Spleen (tissue), 11 donors: ENCODE measurements at regions not wholly inside any gene's neighbourhood (a gene's known extent, or its start where the extent isn't known, plus 50 kb on each side); places are given as distances from the start of the nearest gene placed in this dataset.
A peak's percentile ranks its signal among the peaks of the same experiment; 100 is the strongest.

ENCODE experiments used
- DNase-seq: peaks from one replicate; pipeline ENCODE4 v3.0.0-alpha.2; 2020
- H3K27ac ChIP-seq, 8 donors: fragments of 200-600 bp; sonication (generic) in 7 of 8; 1 replicate in 4 of 8; 2 replicates in 4 of 8; pipeline versions ENCODE4 v1.5.0 to v1.8.0; 2016 to 2021; ENCODE audit warnings: inconsistent platforms in 4 of 8, mild to moderate bottlenecking in 4 of 8, moderate library complexity in 1 of 8
- H3K27me3 ChIP-seq, 7 donors: fragments of 200-600 bp; sonication (generic) in 6 of 7; replicated peaks in 1 of 7; 1 replicate in 4 of 7; 2 replicates in 3 of 7; pipeline versions ENCODE4 v1.5.0 to v1.8.0; 2016 to 2021; ENCODE audit warnings: inconsistent platforms in 3 of 7, mild to moderate bottlenecking in 1 of 7
- H3K36me3 ChIP-seq, 6 donors: fragments of 200-600 bp; sonication (generic) in 5 of 6; 1 replicate in 4 of 6; 2 replicates in 2 of 6; pipeline versions ENCODE4 v1.5.0 to v1.8.0; 2016 to 2021; ENCODE audit warnings: inconsistent platforms in 2 of 6
- H3K4me1 ChIP-seq, 6 donors: fragments of 200-600 bp; sonication (generic) in 5 of 6; 1 replicate in 3 of 6; 2 replicates in 3 of 6; pipeline versions ENCODE4 v1.5.0 to v1.8.0; 2016 to 2021; ENCODE audit warnings: inconsistent platforms in 3 of 6
- H3K4me3 ChIP-seq, 8 donors: fragments of 200-600 bp; sonication (generic) in 7 of 8; 1 replicate in 4 of 8; 2 replicates in 4 of 8; pipeline versions ENCODE4 v1.5.0 to v1.8.0; 2016 to 2021; ENCODE audit warnings: inconsistent platforms in 4 of 8, mild to moderate bottlenecking in 4 of 8, moderate library complexity in 2 of 8
- H3K9me3 ChIP-seq, 8 donors: fragments of 200-600 bp; sonication (generic) in 7 of 8; 1 replicate in 4 of 8; 2 replicates in 4 of 8; pipeline versions ENCODE4 v1.5.0 to v1.8.0; 2016 to 2021; ENCODE audit warnings: inconsistent platforms in 4 of 8
- CTCF ChIP-seq, 11 experiments: fragments of 200-600 bp in 7 of 11; fragments of 450-650 bp in 4 of 11; sonication (generic) in 4 of 11; IDR thresholded peaks in 8 of 11; conservative IDR thresholded peaks in 3 of 11; 1 replicate in 7 of 11; 2 replicates in 4 of 11; pipeline versions ENCODE4 v1.4.0 to v1.8.0; 2016 to 2021; ENCODE audit warnings: antibody characterized with exemption in 11 of 11, inconsistent platforms in 4 of 11, mild to moderate bottlenecking in 1 of 11
- POLR2A ChIP-seq, 3 donors: fragments of 450-650 bp; IDR thresholded peaks; one replicate each; pipeline ENCODE4 v1.5.1; 2017; ENCODE audit warnings: antibody characterized with exemption in 3 of 3, mild to moderate bottlenecking in 1 of 3
- POLR2AphosphoS5 ChIP-seq, 3 donors: sonication (generic); formaldehyde crosslinking; IDR thresholded peaks; one replicate each; pipeline ENCODE4 v1.5.1; 2017; ENCODE audit warnings: antibody characterized with exemption in 3 of 3
- WGBS, 5 donors: extraction: QIAGEN DNeasy Blood & Tissue Kit in 3 of 5; methylation state at CpG; one replicate each; pipeline versions ENCODE4 v1.1.5 to v1.1.7; 2013 to 2018; 5-methylcytosine and 5-hydroxymethylcytosine counted together
- intact Hi-C: fragments of 100-400 bp; cut with DNase I; formaldehyde crosslinking; loops from one replicate; pipeline ENCODE4 v1.15.0; 2023; ENCODE audit warnings: low total_unique reads
- donor health status: healthy with polysubstance abuse.
- donor health status: DM: no; HTN: no; CAD: no; lungs with moderate emphysema.
- donor health status: DM: no; HTN: no; CAD: no.
- donor health status: Bipolar disorder and iron deficiency.
- donor health status: healthy.
- donor health status: DM: no; HTN: no; CAD: no.
- donor health status: DM: yes; HTN: yes; CAD: no.

GRCh38 chr14:104280085-104280901, 141.9 kb downstream of the KIF26A start:
- peak; percentile 65 for DNase-seq
- TF ChIP-seq POLR2AphosphoS5 (IDR thresholded peaks at IDR 0.05): no peak
- no peak for TF ChIP-seq CTCF (IDR thresholded peaks at IDR 0.05 in 8 of 11, conservative IDR thresholded peaks at IDR 0.05 in 3 of 11)
- TF ChIP-seq POLR2A (IDR thresholded peaks at IDR 0.05): no peak

GRCh38 chr14:104280902-104281767, 142.7 kb downstream of the KIF26A start:
- peaks cover 0 to 13% (median 0%) of the 10 kb centered on the region in 7 donors for H3K27me3 ChIP-seq
- no peak overlapping the region for H3K27ac ChIP-seq
- 81 to 86% (median 82%) methylated on average over 23 to 24 of the region's 24 CpGs for WGBS, 5 donors
- intact Hi-C loops: no loop called here
- no peaks in the 10 kb centered on the region for H3K36me3 ChIP-seq
- H3K4me3 ChIP-seq: no peak overlapping the region
- no peaks in the 10 kb centered on the region for H3K9me3 ChIP-seq
- peak; percentile 63 for DNase-seq
- TF ChIP-seq CTCF (IDR thresholded peaks at IDR 0.05 in 8 of 11, conservative IDR thresholded peaks at IDR 0.05 in 3 of 11): no peak
- TF ChIP-seq POLR2AphosphoS5 (IDR thresholded peaks at IDR 0.05): no peak
- TF ChIP-seq POLR2A (IDR thresholded peaks at IDR 0.05): no peak
- H3K4me1 ChIP-seq: no peaks in the 10 kb centered on the region

More at GRCh38 chr14:104280085-104280901, 141.9 kb downstream of the KIF26A start:
- WGBS, 5 donors: 87 to 94% (median 91%) methylated on average over 28 to 32 of the region's 32 CpGs
- H3K27ac ChIP-seq: no peak overlapping the region
- no peaks in the 10 kb centered on the region for H3K4me1 ChIP-seq
- peaks cover 0 to 13% (median 0%) of the 10 kb centered on the region in 7 donors for H3K27me3 ChIP-seq
- H3K9me3 ChIP-seq: no peaks in the 10 kb centered on the region
- no peak overlapping the region for H3K4me3 ChIP-seq
- H3K36me3 ChIP-seq: no peaks in the 10 kb centered on the region
- intact Hi-C loops: no loop called here

DNA sequence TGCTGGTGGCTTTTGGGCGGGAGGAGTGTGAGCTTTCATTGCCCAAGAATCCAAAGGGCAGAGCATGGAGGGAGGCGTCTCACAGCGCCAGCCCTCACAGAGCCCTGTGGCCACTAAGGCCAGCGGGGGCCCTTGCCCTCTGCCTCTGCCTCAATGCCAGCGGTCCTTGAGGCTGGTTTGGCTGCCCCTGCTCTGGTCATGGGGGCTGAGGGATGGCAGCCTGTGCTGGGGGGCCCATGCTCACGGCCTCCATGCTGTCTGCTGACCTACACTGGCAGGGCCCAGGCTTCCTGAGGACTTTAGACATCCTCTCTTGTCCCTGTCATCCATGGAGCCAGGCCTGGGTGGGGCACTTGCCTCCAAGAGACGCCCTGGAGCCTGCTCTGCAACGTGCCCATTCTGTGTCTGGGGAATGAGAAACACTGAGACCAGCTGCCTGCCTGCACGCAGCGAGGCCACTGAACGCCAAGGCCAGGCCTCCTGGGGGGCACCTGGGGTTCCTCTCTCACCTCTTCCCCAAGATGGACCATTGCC, 143.4 kb downstream of the KIF26A start:
- 79 to 87% (median 81%) methylated on average over 2 to 11 of the region's 11 CpGs for WGBS, 5 donors
- TF ChIP-seq POLR2A (IDR thresholded peaks at IDR 0.05) (no peak), POLR2AphosphoS5 (IDR thresholded peaks at IDR 0.05) (no peak), CTCF (IDR thresholded peaks at IDR 0.05 in 8 of 11, conservative IDR thresholded peaks at IDR 0.05 in 3 of 11) (no peak)
- no peaks in the 10 kb centered on the region for H3K4me1 ChIP-seq

More for the DNA sequence above, 143.4 kb downstream of the KIF26A start:
- DNase-seq: peak; percentile 66
- no peak overlapping the region for H3K27ac ChIP-seq
- no peaks in the 10 kb centered on the region for H3K9me3 ChIP-seq
- peaks cover 0 to 13% (median 0%) of the 10 kb centered on the region in 7 donors for H3K27me3 ChIP-seq
- no peak overlapping the region for H3K4me3 ChIP-seq
- no peaks in the 10 kb centered on the region for H3K36me3 ChIP-seq
- intact Hi-C loops: no loop called here
